ENCODE measurements at regions not wholly inside any gene's neighbourhood (a gene's known extent, or its start where the extent isn't known, plus 50 kb on each side); places are given as distances from the start of the nearest gene placed in this dataset.
"Not testable (repeated sequence)": the region's sequence is repeated elsewhere in the genome, so short reads cannot be mapped to it uniquely, and the experiment has no call there.

DNA sequence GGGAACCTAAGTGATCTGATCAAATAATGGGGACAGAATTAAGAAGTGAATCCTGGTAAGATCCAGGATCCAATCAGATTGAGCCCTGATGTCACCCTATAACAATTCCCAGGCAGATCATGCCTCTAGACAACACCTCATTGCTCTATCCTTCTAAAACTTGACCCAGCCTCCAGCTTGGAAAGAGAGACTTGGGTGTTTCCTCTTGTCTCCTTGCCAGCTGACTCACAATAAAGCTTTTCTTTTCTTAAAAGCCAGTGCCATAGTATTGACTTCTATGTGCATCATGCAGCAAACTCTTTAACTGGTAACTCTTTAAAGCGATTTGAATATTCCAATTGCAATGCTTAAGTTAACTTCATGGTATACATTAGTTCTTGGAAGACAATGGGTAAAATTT is 109.6 kb upstream of the CHORDC1 start:
- no peak for DNase-seq

DNA sequence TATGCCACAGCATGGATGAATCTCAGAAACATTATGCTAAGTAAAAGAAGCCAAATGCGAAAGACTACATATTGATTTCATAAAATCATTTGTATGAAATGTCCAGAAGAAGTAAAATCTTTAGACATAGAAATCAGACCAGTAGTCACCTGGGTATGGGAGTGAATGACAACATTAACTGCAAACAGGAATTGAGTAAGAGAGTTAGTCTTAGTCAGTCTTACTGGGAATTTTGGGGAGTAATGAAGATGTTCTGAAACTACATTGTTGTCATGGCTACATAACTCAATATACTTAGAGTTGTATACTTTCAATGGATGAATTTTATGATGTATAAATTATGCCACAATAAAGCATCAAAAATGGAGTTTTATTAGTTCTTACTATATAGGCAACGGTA is 107.8 kb upstream of the CHORDC1 start:
- no peak for DNase-seq

DNA sequence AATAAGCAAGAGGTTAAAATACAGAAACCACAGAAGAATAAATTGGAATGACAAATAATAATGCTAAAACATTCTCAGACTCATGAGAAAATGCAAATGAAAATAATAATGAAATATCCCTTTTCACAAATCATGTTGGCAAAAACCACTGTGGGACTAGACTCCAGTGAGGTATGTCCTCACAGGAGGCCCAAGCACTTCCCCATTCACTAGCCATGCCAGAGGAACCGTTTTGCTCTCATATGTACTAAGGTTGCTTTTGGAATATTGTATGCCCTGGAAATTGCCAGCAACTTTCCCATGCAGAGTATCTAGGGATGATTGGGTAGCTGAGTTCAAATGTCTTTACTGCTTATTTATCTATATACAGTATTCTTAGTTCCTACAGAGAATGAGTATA is 106.2 kb upstream of the CHORDC1 start:
- no peak for DNase-seq

DNA sequence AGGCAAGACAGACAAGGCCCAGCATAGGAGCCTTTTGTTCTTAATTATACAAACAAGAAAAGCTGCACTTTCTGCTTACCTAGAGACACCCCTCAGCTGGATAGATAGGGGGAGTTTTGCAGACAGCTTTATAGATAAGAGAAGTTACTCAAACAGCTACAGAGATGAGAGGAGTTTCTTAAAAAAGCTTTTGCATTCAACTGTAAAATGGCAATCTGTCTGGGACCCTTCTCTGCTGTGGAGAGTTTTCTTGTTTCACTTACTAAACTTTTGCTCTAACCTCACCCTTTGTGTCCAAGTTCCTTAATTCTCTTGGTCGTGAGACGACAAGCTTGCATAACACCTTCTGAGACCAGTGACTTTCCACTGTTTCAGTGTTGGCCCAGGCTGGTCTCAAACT is 103.8 kb upstream of the CHORDC1 start:
- no peak for DNase-seq

DNA sequence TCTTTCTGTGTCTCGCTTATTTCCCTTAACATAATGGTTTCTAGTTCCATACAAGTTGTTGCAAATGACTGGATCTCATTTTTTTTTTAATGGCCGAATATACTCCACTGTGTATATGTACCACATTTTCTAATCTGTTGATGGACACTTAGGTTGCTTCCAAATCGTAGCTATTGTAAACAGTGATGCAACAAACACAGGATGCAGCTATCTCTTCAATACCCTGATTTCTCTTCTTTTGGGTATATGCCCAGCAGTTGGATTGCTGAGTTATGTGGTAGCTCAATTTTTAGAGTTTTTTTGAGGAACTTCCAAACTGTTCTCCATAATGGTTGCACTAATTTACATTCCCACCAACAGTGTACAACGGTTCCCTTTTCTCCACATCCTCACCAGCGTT is 100.4 kb upstream of the CHORDC1 start:
- DNase-seq = no peak

DNA sequence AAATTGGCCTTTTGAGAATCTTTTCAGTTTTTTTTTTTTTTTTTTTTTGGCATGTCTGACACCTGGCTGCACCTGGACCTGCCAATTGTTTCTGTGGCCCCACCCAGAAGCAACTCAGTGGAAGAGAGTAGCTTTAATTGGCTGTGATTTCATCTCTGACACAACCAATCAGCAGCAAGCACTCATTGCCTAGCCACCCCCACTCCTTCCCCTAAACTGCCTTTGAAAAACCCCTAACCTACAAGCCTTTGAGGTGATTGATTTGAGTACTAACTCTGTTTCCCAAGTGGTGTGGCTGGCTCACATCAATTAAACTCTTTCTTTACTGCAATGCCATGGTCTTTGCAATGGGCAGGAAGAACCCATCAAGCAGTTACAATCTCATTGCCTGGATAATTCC is 98.2 kb upstream of the CHORDC1 start:
- DNase-seq = no peak

DNA sequence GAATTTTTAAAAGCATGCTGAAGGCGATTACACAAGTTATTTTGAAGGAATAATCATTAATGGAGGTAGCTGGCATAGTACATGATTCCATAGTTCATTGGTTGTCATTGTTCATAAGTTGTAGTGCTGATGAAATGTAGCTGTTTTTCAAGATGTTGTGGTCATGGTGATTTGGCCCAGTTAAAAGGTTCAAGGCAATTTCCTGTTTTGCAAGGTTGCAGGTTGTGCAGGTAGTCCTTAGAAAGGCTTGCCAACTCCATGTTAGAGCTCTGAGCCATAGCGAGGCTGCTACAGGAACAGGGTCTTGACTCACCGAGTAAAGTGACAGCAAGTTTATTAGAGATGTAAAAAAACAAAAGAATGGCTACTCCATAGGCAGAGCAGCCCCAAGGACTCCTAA is 95.8 kb upstream of the CHORDC1 start:
- no peak for DNase-seq

DNA sequence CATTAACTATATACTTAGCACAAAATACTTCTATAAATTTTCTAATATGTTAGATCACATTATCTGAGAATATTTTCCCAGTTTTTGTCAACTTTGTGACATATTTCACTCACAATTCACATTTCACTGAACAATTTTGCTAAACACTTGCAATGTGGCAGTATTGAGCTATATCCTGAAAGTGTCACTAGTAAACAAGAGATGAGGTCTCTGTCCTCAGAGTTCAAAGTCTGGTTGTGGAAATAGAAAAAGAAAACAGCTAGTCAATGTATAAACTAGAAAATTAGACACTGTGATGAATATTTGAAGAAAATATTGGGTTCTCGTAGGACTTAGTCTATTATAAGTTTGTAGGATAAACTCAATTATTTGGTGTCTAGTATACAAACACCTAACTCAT is 87.4 kb upstream of the CHORDC1 start:
- peak; percentile 45 for DNase-seq

DNA sequence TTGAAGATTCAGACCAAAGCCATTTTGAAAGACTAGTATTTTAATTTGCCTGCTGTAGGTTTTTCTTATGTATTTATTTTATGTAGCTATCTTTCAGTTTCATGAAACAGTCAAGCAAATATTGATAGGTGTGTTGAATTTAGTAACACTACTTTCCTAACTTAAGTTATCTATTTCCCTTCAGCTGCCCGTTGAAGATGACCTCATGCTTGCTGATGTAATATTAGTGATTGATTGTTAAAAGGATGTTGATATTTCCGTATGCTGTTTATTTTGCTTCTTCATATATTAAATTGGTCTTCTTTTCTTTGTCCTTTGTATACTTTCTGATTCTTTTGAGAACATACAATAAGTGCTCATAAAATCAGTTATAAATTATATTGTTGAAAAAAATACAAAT is 86.8 kb upstream of the CHORDC1 start:
- DNase-seq = peak; percentile 19

DNA sequence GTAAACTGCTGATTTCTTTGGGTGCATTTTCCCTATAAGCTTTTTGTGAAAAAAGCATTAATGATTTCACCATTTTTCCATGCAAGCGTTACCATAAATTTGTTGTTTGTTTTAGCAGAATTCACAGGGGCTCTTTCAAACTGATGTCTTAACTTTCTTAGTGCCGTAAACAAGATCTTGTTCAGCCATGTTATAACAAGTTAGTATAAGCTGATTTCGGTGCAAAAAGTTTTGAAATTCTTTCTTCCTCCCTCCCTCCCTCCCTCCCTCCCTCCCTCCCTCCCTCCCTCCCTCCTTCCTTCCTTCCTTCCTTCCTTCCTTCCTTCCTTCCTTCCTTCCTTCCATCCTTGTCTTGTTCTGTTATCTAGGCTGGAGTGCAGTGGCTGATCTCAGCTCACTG is 71.7 kb upstream of the CHORDC1 start:
- no peak for DNase-seq

DNA sequence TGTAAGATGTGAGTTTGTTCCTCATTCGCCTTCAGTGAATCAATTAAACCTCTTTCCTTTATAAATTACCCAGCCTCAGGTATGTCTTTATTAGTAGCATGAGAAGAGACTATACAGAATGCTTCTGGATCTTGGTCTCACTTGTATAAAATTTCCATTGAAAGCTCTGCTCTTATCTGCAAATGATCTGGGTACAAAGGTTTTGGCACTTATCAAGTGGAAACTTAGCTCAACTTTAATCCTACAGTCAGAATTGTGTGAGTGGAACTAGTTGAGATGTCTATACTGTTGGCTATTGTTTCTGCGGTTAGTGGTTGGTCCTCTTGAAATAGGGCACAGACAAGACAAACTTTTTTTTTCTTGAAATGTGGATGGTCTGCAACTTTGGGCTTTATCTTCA is 71.2 kb upstream of the CHORDC1 start:
- DNase-seq = no peak

DNA sequence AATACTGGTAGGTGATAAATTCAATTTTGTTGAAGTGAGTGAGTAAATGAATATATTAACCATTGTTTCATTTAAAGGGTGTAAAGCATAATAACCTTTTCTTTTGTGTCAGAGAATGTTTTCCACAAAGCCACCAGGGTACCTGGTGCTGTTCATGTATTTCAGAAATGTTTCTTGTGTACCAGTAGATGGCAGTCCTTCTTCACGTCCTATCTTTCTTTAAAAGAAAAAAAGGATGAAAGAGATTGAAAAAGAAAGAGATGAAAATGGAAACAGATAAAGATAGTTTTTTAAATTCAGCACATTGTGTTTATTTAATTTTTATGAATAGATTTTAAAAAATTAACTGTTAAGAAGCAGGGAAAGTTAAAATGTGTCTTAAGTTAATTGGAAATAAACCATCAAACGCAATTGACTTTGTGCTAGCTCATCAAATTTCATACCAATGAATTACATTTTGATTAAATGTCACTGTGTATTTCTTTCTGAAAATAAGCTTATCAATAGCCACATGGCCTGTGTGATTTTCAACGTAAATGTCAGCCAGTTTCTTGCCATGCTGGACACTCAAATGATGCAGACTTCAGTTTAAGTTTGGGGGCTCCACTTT is 65.5 kb upstream of the CHORDC1 start:
- DNase-seq = peak; percentile 74

DNA sequence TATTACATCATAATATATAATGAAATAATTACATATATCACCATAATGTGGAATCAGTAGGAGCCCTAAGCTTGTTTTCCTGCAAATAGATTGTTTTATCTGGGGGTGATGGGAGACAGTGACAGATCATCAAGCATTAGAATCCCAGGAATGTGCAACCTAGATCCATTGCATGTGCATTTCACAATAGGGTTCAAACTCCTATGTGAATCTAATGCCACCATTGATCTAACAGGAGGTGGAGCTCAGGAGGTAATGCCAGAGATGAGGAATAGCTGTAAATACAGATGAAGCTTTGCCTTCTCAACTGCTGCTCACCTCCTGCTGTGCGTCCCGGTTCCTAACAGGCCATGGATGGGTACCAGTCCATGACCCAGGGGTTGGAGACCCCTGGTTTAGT is 63.8 kb upstream of the CHORDC1 start:
- no peak for DNase-seq

DNA sequence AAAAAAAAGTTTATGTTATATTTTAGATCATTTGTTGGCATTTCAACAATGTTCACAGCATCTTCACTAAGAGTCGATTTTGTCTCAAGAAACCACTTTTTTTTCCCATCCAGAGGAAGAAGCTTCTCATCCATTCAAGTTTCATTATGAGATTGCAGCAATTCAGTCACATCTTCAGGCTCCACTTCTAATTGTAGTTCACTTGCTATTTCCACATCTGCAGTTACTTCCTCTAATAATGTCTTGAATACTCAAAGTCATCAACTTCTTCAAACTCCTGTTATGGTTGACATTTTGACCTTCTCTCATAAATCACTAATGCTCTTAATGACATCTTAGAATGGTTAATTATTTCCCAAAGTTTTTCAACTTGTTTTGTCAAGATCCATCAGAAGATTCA is 61.3 kb upstream of the CHORDC1 start:
- DNase-seq = no peak

DNA sequence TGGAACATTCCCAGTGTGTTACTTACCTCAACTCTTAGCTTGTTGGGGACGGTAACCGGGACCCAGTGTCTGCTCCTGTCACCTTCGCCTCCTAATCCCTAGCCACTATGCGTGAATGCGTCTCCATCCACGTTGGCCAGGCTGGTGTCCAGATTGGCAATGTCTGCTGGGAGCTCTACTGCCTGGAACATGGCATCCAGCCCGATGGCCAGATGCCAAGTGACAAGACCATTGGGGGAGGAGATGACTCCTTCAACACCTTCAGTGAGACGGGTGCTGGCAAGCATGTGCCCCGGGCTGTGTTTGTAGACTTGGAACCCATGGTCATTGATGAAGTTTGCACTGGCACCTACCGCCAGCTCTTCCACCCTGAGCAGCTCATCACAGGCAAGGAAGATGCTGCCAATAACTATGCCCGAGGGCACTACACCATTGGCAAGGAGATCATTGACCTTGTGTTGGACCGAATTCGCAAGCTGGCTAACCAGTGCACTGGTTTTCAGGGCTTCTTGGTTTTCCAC is 59.8 kb upstream of the CHORDC1 start:
- DNase-seq = not testable (repeated sequence)

DNA sequence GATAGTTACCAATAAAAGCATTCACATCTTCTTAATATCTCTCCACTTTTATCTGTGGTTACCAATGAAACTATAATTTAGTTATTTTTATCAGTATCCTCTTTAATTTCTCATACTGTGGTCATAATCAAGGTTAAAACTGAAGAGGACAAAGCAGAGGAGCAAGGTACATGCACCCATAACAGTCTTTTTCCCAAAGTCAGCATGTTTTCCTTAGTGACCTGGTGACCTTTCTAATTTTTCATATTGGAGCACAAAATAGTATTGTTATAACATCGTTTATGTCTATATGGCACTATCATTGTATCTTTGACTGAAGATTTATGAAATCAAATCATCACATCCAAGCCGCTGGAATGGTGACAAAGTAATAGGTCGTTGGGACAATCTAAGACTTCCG is 51.5 kb upstream of the CHORDC1 start:
- DNase-seq = no peak
